Osteoblast (primary cell): ENCODE measurements at regions not wholly inside any gene's neighbourhood (a gene's known extent, or its start where the extent isn't known, plus 50 kb on each side); places are given as distances from the start of the nearest gene placed in this dataset. TPM values are rescaled to one million over a fixed set of nuclear protein-coding genes. Genes with fewer than 3 reads are reported as not detected.

ENCODE experiments used
- DNase-seq: peaks from one replicate; pipeline ENCODE4 v3.0.0; 2011; ENCODE audit warnings: low spot score, mixed read lengths; ENCODE audit not compliant: insufficient read length; ENCODE audit errors: missing footprints
- H2AFZ ChIP-seq: 2 replicates; pipeline ENCODE4 v1.6.0; 2011; ENCODE audit warnings: mild to moderate bottlenecking, low read length
- H3K27ac ChIP-seq: 2 replicates; pipeline ENCODE4 v1.5.1; 2011; ENCODE audit warnings: mild to moderate bottlenecking, low read depth, low read length, moderate library complexity
- H3K27me3 ChIP-seq: 2 replicates; pipeline ENCODE4 v1.6.0; 2012; ENCODE audit warnings: mild to moderate bottlenecking, control low read depth, inconsistent platforms, low read length, moderate library complexity; ENCODE audit not compliant: insufficient read depth
- H3K36me3 ChIP-seq: 2 replicates; pipeline ENCODE4 v1.5.1; 2011; ENCODE audit warnings: mild to moderate bottlenecking, low read length, control low read depth, moderate library complexity; ENCODE audit not compliant: insufficient read depth
- H3K4me1 ChIP-seq: 2 replicates; pipeline ENCODE4 v1.5.1; 2011; ENCODE audit warnings: mild to moderate bottlenecking, low read length, control low read depth, moderate library complexity; ENCODE audit not compliant: insufficient read depth
- H3K4me2 ChIP-seq: 2 replicates; pipeline ENCODE4 v1.6.0; 2011; ENCODE audit warnings: mild to moderate bottlenecking, low read length; ENCODE audit not compliant: insufficient read depth
- H3K4me3 ChIP-seq: fragments of 200-600 bp; sonication (generic); 3 replicates; pipeline ENCODE4 v1.5.1; 2012; ENCODE audit warnings: mild to moderate bottlenecking, low read length, inconsistent platforms; ENCODE audit not compliant: insufficient read depth
- H3K79me2 ChIP-seq: 2 replicates; pipeline ENCODE4 v1.6.0; 2012; ENCODE audit warnings: mild to moderate bottlenecking, low read length, control low read depth, inconsistent platforms; ENCODE audit not compliant: insufficient read depth
- H3K9me3 ChIP-seq: 2 replicates; pipeline ENCODE4 v1.5.1; 2011; ENCODE audit warnings: low read depth, low read length, control low read depth
- H4K20me1 ChIP-seq: 2 replicates; pipeline ENCODE4 v1.6.0; 2012; ENCODE audit warnings: mild to moderate bottlenecking, low read length, control low read depth; ENCODE audit not compliant: insufficient read depth
- CTCF ChIP-seq: IDR thresholded peaks from 2 replicates; pipeline ENCODE4 v1.5.1; 2011; ENCODE audit warnings: mild to moderate bottlenecking, low read depth, low read length, moderate library complexity; ENCODE audit errors: extremely low read depth
- small RNA-seq: library from RNA; depleted of rRNA; stranded (forward); fragments of <200 nt; gene quantifications from one replicate; pipeline ENCODE3, GENCODE V24; 2012

DNA sequence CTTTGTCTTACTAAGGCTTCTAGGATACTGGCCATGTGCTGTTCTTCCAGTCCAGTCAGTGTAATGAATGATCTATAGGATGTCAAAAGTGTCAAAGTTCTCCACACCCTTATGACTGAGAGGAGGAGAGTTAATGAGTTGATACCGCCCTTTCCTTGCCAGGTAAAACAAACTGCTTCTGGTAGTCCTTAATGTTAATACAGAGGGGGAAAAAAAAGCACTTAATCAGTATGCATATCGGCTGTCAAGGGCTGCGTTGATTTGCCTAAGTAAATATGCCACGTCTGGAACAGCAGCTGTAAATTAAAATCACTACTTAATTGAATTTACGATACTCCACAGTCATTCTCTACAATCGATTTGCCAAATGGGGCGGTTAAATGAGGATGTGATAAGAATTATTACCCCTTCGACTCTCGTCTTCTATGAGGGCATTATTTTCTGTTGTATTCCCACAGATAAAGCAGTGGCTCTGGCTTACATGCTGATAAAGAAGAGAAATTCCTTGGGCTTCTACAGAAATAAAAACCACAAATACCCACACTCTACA is 416.0 kb downstream of the KCNH5 start:
- no peak overlapping the region for H3K4me3 ChIP-seq
- no peaks in the 10 kb centered on the region for H3K9me3 ChIP-seq
- no peaks in the 10 kb centered on the region for H3K79me2 ChIP-seq
- no peaks in the 10 kb centered on the region for H3K27me3 ChIP-seq
- DNase-seq: no peak
- no peaks in the 10 kb centered on the region for H4K20me1 ChIP-seq
- no peaks in the 10 kb centered on the region for H3K4me1 ChIP-seq
- no peaks in the 10 kb centered on the region for H3K36me3 ChIP-seq
- TF ChIP-seq CTCF: no peak
- H3K4me2 ChIP-seq: no peak overlapping the region
- no peak overlapping the region for H2AFZ ChIP-seq
- H3K27ac ChIP-seq: no peak overlapping the region

DNA sequence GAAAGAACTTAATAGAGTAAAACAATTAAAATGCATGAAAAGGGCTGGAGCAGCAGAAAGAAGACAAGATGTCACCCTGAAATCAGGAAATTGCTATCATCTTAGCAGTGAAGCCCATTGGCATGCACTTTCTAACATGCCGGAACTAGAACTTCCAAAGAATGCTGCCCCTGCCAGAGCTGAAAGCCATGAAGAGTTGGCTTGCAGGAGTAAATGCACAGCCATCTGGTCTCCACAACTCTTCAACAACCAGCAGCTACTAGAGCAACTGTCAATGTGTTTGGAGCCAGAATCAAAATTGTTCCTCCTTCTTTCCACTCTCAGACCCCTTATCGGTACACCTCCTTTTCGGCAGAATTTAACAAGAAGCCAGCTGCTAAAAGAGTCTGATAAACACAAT is 414.1 kb downstream of the KCNH5 start:
- H3K4me2 ChIP-seq: no peak overlapping the region
- H3K4me1 ChIP-seq: no peaks in the 10 kb centered on the region
- H3K9me3 ChIP-seq: no peaks in the 10 kb centered on the region
- no peaks in the 10 kb centered on the region for H3K36me3 ChIP-seq
- H3K4me3 ChIP-seq: no peak overlapping the region
- no peaks in the 10 kb centered on the region for H3K79me2 ChIP-seq
- no peaks in the 10 kb centered on the region for H4K20me1 ChIP-seq
- no peak overlapping the region for H3K27ac ChIP-seq
- no peak overlapping the region for H2AFZ ChIP-seq
- no peak for DNase-seq
- TF ChIP-seq CTCF: no peak
- H3K27me3 ChIP-seq: no peaks in the 10 kb centered on the region

DNA sequence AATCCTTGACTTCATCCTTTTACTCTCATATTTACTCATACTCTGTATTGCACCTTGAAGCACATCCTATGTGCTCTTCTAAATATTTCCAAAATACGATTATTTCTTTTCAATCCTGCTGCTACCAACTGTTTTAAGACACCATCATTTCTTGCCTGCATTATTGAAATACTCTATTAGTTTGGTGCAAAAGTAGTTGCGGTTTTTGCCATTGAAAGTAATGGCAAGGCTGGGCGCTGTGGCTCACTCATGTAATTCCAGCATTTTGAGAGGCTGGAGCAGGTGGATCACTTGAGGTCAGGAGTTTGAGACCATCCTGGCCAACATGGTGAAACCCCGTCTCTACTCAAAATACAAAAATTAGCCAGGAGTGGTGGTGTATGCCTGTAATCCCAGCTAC is 412.5 kb downstream of the KCNH5 start:
- no peaks in the 10 kb centered on the region for H4K20me1 ChIP-seq
- no peak overlapping the region for H3K4me3 ChIP-seq
- no peak for DNase-seq
- H3K27me3 ChIP-seq: no peaks in the 10 kb centered on the region
- no peak for TF ChIP-seq CTCF
- H3K79me2 ChIP-seq: no peaks in the 10 kb centered on the region
- no peak overlapping the region for H3K27ac ChIP-seq
- no peak overlapping the region for H3K4me2 ChIP-seq
- no peaks in the 10 kb centered on the region for H3K9me3 ChIP-seq
- no peak overlapping the region for H2AFZ ChIP-seq
- no peaks in the 10 kb centered on the region for H3K36me3 ChIP-seq
- H3K4me1 ChIP-seq: no peaks in the 10 kb centered on the region

DNA sequence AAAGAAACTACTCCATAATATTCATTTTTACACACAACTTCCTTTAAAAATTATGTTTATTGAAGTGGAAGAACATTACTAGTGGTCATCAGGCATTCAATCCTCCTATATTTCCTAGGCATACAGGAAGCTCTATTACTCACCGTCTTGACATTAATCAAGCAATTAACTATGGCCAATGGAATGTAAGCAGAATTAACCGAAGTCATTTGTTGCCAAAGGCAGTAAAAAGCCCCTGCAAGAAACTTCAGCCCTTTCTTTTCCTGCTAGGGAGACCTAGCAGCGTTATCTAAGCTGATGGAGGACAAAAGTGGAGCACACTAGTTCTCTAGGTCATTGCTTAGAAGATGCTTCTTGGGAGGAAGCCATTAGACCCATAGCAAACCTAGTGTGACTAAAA is 399.6 kb downstream of the KCNH5 start:
- H3K27me3 ChIP-seq: no peaks in the 10 kb centered on the region
- H3K4me2 ChIP-seq: no peak overlapping the region
- no peak for TF ChIP-seq CTCF
- no peak for DNase-seq
- no peaks in the 10 kb centered on the region for H3K79me2 ChIP-seq
- no peak overlapping the region for H2AFZ ChIP-seq
- H3K4me3 ChIP-seq: no peak overlapping the region
- H3K27ac ChIP-seq: no peak overlapping the region
- no peaks in the 10 kb centered on the region for H4K20me1 ChIP-seq
- no peaks in the 10 kb centered on the region for H3K36me3 ChIP-seq
- H3K9me3 ChIP-seq: no peaks in the 10 kb centered on the region
- no peaks in the 10 kb centered on the region for H3K4me1 ChIP-seq

Small RNA genes lying in the stretch of these regions (small RNA-seq; reads per million reads assigned to genes)
- not detected for gene AL389895.1
